Mesenchymal stem cell (in vitro differentiated cells and primary cell): ENCODE measurements at regions not wholly inside any gene's neighbourhood (a gene's known extent, or its start where the extent isn't known, plus 50 kb on each side); places are given as distances from the start of the nearest gene placed in this dataset.

Experiments used
- DNase-seq: peaks from one replicate; pipeline ENCODE4 v3.0.0-alpha.2; 2013
- H2AFZ ChIP-seq: one replicate; pipeline ENCODE4 v1.6.1; 2013; ENCODE audit warnings: low read depth, mild to moderate bottlenecking, control low read depth, inconsistent platforms, low read length, moderate library complexity
- H2AK5ac ChIP-seq: 2 replicates; pipeline ENCODE4 v1.6.1; 2013; ENCODE audit warnings: low read length, moderate library complexity, mild to moderate bottlenecking, inconsistent platforms; ENCODE audit not compliant: severe bottlenecking
- H2BK120ac ChIP-seq: one replicate; pipeline ENCODE4 v1.6.1; 2013; ENCODE audit warnings: low read depth, mild to moderate bottlenecking, inconsistent platforms, low read length, moderate library complexity
- H2BK12ac ChIP-seq, 2 experiments: one replicate each; pipeline ENCODE4 v1.6.1; 2013; ENCODE audit warnings: inconsistent platforms in 2 of 2, low read length in 2 of 2, mild to moderate bottlenecking in 2 of 2, moderate library complexity in 2 of 2, control low read depth in 1 of 2
- H2BK15ac ChIP-seq: one replicate; pipeline ENCODE4 v1.6.1; 2013; ENCODE audit warnings: mild to moderate bottlenecking, low read depth, inconsistent platforms; ENCODE audit not compliant: poor library complexity, severe bottlenecking
- H2BK5ac ChIP-seq: 2 replicates; pipeline ENCODE4 v1.6.1; 2013; ENCODE audit warnings: low read depth, mild to moderate bottlenecking, low read length, control low read depth, inconsistent platforms; ENCODE audit not compliant: poor library complexity, severe bottlenecking
- H3K14ac ChIP-seq, 2 experiments: one replicate each; pipeline ENCODE4 v1.6.1; 2013; ENCODE audit warnings: inconsistent platforms in 2 of 2, low read length in 2 of 2, control low read depth in 1 of 2, mild to moderate bottlenecking in 1 of 2, moderate library complexity in 1 of 2
- H3K18ac ChIP-seq, 2 experiments: one replicate each; pipeline ENCODE4 v1.6.1; 2013; ENCODE audit warnings: inconsistent platforms in 2 of 2, low read length in 2 of 2, control low read depth in 1 of 2, low read depth in 1 of 2, mild to moderate bottlenecking in 1 of 2
- H3K23ac ChIP-seq, 2 experiments: one replicate each; pipeline ENCODE4 v1.6.1; 2013; ENCODE audit warnings: inconsistent platforms in 2 of 2, low read length in 2 of 2, mild to moderate bottlenecking in 2 of 2, moderate library complexity in 2 of 2, control low read depth in 1 of 2
- H3K27ac ChIP-seq: 2 replicates; pipeline ENCODE4 v1.5.1; 2013; ENCODE audit warnings: mild to moderate bottlenecking, moderate library complexity, low read length, control low read depth, inconsistent platforms; ENCODE audit not compliant: poor library complexity, severe bottlenecking
- H3K27me3 ChIP-seq, 2 experiments: 2 replicates each; pipeline versions ENCODE4 v1.6.1 to v1.7.0; 2013; ENCODE audit warnings: low read length in 2 of 2, mild to moderate bottlenecking in 2 of 2, moderate library complexity in 2 of 2, control low read depth in 1 of 2, inconsistent platforms in 1 of 2; ENCODE audit not compliant: control insufficient read depth in 1 of 2, insufficient read depth in 1 of 2
- H3K36me3 ChIP-seq, 2 experiments: 2 replicates each; pipeline versions ENCODE4 v1.6.1 to v1.7.0; 2013; ENCODE audit warnings: low read length in 2 of 2, control low read depth in 1 of 2, inconsistent platforms in 1 of 2, low read depth in 1 of 2, mild to moderate bottlenecking in 1 of 2; ENCODE audit not compliant: insufficient read depth in 2 of 2, control insufficient read depth in 1 of 2
- H3K4ac ChIP-seq, 2 experiments: one replicate each; pipeline ENCODE4 v1.6.1; 2013; ENCODE audit warnings: inconsistent platforms in 2 of 2, low read length in 2 of 2, mild to moderate bottlenecking in 2 of 2, moderate library complexity in 2 of 2, control low read depth in 1 of 2, low read depth in 1 of 2
- H3K4me1 ChIP-seq: 2 replicates; pipeline ENCODE4 v1.6.1; 2013; ENCODE audit warnings: low read depth, low read length, control low read depth; ENCODE audit not compliant: control insufficient read depth, insufficient read depth
- H3K4me2 ChIP-seq: 2 replicates; pipeline ENCODE4 v1.6.1; 2013; ENCODE audit warnings: low read length, mild to moderate bottlenecking, inconsistent platforms; ENCODE audit not compliant: poor library complexity, severe bottlenecking
- H3K4me3 ChIP-seq, 2 experiments: 2 replicates each; pipeline versions ENCODE4 v1.5.1 to v1.7.0; 2013; ENCODE audit warnings: low read length in 2 of 2, mild to moderate bottlenecking in 2 of 2, control low read depth in 1 of 2, low read depth in 1 of 2; ENCODE audit not compliant: insufficient read depth in 1 of 2
- H3K79me1 ChIP-seq: replicated peaks from 2 replicates; pipeline ENCODE4 v1.6.1; 2013; ENCODE audit warnings: mild to moderate bottlenecking, control low read depth, low read length, inconsistent platforms; ENCODE audit not compliant: poor library complexity, severe bottlenecking
- H3K9ac ChIP-seq: 2 replicates; pipeline ENCODE4 v1.7.0; 2013; ENCODE audit warnings: mild to moderate bottlenecking, low read length, moderate library complexity
- H3K9me3 ChIP-seq: 2 replicates; pipeline ENCODE4 v1.7.0; 2013; ENCODE audit warnings: mild to moderate bottlenecking, low read length; ENCODE audit not compliant: control insufficient read depth
- H4K8ac ChIP-seq: one replicate; pipeline ENCODE4 v1.6.1; 2013; ENCODE audit warnings: inconsistent platforms, mild to moderate bottlenecking, low read length, moderate library complexity
- H4K91ac ChIP-seq: one replicate; pipeline ENCODE4 v1.6.1; 2013; ENCODE audit warnings: mild to moderate bottlenecking, low read length, inconsistent platforms
- WGBS: methylation state at CpG from one replicate; pipeline ENCODE4 v1.1.7; 2013; ENCODE audit warnings: mixed read lengths; 5-methylcytosine and 5-hydroxymethylcytosine counted together

DNA sequence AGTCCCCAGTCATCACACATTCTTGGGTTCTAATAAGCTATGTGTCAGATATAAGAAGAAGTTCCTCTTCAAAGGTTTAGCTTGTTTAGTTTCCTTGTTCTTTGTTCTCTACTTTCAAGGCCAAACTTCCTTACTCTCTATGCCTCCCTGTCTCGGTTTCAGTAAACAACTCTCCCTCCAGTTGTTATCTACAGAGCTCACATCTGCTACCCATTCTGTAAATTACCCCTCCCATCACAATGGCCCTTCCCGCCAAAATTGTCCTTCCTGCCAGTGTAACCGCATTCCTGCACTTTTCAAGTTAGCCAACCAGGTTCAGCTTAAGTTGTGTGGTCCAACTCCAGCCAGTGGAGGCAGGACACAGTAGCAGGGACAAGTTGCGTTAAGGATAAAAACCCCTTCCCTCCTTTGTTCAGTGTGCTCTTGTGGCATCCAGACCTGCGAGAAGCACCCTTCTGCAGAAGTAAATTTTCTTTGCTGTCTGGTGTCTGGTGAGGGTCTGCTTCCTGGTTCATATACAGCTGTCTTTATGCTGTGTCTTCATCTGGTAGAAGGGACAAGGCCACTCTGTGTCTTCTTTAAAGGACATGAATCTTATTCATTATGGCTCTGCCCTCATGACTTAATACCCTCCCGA, 342.1 kb upstream of the GRM7 start:
- peaks cover 19% of the 10 kb centered on the region for H3K9me3 ChIP-seq
- H2BK5ac ChIP-seq = no peak overlapping the region
- H4K8ac ChIP-seq = no peak overlapping the region
- no peak overlapping the region for H2BK15ac ChIP-seq
- H3K79me1 ChIP-seq = no peaks in the 10 kb centered on the region
- H3K18ac ChIP-seq = no peak overlapping the region
- H3K27me3 ChIP-seq = no peaks in the 10 kb centered on the region
- 59% methylated on average over 5 of the region's 6 CpGs for WGBS
- no peak overlapping the region for H2AK5ac ChIP-seq
- no peak overlapping the region for H2BK120ac ChIP-seq
- H4K91ac ChIP-seq = no peak overlapping the region
- H3K4me1 ChIP-seq = peaks cover 2% of the 10 kb centered on the region
- no peak overlapping the region for H2BK12ac ChIP-seq
- H3K4me3 ChIP-seq = no peak overlapping the region
- no peak overlapping the region for H3K27ac ChIP-seq
- no peak overlapping the region for H3K9ac ChIP-seq
- no peak for DNase-seq
- no peak overlapping the region for H2AFZ ChIP-seq
- H3K14ac ChIP-seq = no peak overlapping the region
- H3K36me3 ChIP-seq = no peaks in the 10 kb centered on the region
- no peak overlapping the region for H3K23ac ChIP-seq
- no peak overlapping the region for H3K4me2 ChIP-seq
- no peak overlapping the region for H3K4ac ChIP-seq

DNA sequence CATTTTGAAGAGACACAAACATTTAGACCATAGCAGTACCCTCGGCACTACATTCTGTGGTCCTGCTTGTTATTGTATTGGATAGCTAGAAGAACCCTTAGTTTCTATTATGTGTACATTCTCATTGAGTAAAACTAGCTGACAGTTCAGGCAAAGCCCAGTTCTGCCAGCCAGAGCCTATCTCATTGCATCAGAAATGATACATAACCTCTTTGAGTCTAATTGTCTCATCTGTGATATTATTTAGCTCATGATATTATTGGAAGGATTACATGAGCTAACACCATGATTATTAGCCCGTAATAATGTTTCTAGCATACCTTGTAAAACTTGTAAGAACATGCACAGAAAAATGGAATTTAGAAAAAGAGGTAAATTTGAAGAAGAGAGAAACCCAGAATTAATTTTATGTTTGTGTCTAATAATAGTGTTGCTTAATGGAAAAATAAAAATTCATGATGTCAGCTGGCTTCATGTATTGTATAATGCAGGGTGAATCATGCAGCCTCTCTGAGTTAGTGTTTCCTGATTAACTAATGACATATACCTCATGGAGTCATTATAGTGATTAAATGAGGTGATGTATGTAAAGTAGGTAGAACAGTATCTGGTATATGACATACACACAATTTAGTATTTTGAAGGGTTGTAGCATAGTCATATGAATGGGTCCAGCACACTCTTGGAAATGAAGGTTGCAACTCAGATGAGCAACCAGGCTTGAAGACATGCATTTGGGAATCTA, 339.4 kb upstream of the GRM7 start:
- no peak overlapping the region for H4K91ac ChIP-seq
- no peak overlapping the region for H2AFZ ChIP-seq
- no peak overlapping the region for H3K27ac ChIP-seq
- no peak overlapping the region for H2BK5ac ChIP-seq
- no peak overlapping the region for H2BK15ac ChIP-seq
- no peak overlapping the region for H3K14ac ChIP-seq
- H3K36me3 ChIP-seq = no peaks in the 10 kb centered on the region
- no peaks in the 10 kb centered on the region for H3K27me3 ChIP-seq
- H3K4me1 ChIP-seq = peaks cover 2% of the 10 kb centered on the region
- no peak overlapping the region for H3K4me2 ChIP-seq
- no peak overlapping the region for H3K18ac ChIP-seq
- 75% methylated on average over 1 of the region's 2 CpGs for WGBS
- H3K4me3 ChIP-seq = no peak overlapping the region
- DNase-seq = no peak
- H3K23ac ChIP-seq = no peak overlapping the region
- H2AK5ac ChIP-seq = no peak overlapping the region
- H4K8ac ChIP-seq = no peak overlapping the region
- H2BK12ac ChIP-seq = no peak overlapping the region
- no peaks in the 10 kb centered on the region for H3K79me1 ChIP-seq
- H3K9me3 ChIP-seq = peaks cover 15% of the 10 kb centered on the region
- H3K4ac ChIP-seq = no peak overlapping the region
- no peak overlapping the region for H2BK120ac ChIP-seq
- H3K9ac ChIP-seq = no peak overlapping the region

DNA sequence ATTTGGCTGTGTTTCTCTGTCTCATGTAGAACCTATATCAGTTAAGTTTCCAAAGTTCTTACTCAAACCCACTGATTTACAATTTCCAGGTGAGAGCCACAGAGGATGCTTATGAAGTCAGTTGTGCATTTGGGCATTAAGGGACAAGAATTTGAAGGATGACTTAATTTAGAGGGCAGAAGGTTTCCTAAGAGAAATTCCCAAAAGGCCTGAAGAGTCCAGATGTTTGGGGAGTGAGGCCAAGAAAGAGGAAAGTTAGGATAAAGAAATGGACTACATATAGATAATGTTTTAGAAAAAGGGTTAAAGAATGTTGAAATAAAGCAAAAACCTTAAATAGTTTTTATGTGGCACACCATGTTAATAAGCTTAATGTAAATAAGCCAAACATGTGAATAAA, 338.7 kb upstream of the GRM7 start:
- no peak overlapping the region for H3K23ac ChIP-seq
- H3K4me2 ChIP-seq = no peak overlapping the region
- H3K9me3 ChIP-seq = peaks cover 13% of the 10 kb centered on the region
- H2AFZ ChIP-seq = no peak overlapping the region
- no peak overlapping the region for H4K8ac ChIP-seq
- H3K4ac ChIP-seq = no peak overlapping the region
- no peak overlapping the region for H3K14ac ChIP-seq
- no peak overlapping the region for H2AK5ac ChIP-seq
- H3K4me3 ChIP-seq = no peak overlapping the region
- H3K79me1 ChIP-seq = no peaks in the 10 kb centered on the region
- no peak overlapping the region for H2BK5ac ChIP-seq
- no peak overlapping the region for H3K27ac ChIP-seq
- no peak overlapping the region for H4K91ac ChIP-seq
- no peak overlapping the region for H3K18ac ChIP-seq
- H3K4me1 ChIP-seq = peaks cover 2% of the 10 kb centered on the region
- H2BK120ac ChIP-seq = no peak overlapping the region
- H3K27me3 ChIP-seq = no peaks in the 10 kb centered on the region
- no peak for DNase-seq
- H2BK15ac ChIP-seq = no peak overlapping the region
- H2BK12ac ChIP-seq = no peak overlapping the region
- no peak overlapping the region for H3K9ac ChIP-seq
- H3K36me3 ChIP-seq = no peaks in the 10 kb centered on the region

DNA sequence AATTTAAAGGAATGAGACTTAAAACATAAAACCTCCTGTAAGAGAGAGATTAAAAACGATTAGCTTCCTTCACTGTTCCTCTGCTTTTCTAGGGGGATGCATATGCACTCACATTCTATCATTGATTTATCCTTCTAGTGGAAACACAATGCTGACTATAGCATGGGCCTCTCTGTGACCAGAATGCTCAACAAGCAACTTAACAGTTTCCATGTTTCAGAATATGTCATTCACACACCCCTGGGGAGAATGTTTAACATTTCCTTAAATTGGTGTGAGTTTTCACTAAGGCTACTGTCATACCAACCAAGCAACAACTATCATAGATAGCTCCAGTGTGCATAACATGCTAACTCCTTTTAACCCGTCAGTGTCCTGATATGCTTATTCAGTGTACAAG, 337.9 kb upstream of the GRM7 start:
- Histone ChIP-seq H3K27ac (no peak overlapping the region), H3K4me2 (no peak overlapping the region), H2BK15ac (no peak overlapping the region), H3K79me1 (no peaks in the 10 kb centered on the region), H3K23ac (no peak overlapping the region), H3K4me3 (no peak overlapping the region), H4K8ac (no peak overlapping the region), H3K36me3 (no peaks in the 10 kb centered on the region), H2BK120ac (no peak overlapping the region), H2AFZ (no peak overlapping the region), H3K27me3 (no peaks in the 10 kb centered on the region), H3K18ac (no peak overlapping the region), H3K9ac (no peak overlapping the region), H3K14ac (no peak overlapping the region), H3K4ac (no peak overlapping the region), H2BK12ac (no peak overlapping the region), H3K9me3 (peaks cover 16% of the 10 kb centered on the region), H4K91ac (no peak overlapping the region), H3K4me1 (peaks cover 2% of the 10 kb centered on the region), H2AK5ac (no peak overlapping the region), H2BK5ac (no peak overlapping the region)
- DNase-seq = no peak
- 64% methylated on average over 1 of the region's 2 CpGs for WGBS
